Right atrium auricular region (tissue), 2 donors: ENCODE measurements at regions not wholly inside any gene's neighbourhood (a gene's known extent, or its start where the extent isn't known, plus 50 kb on each side); places are given as distances from the start of the nearest gene placed in this dataset.

Experiments used
- DNase-seq: peaks from one replicate; pipeline ENCODE4 v3.0.0-alpha.2; 2019; ENCODE audit warnings: low spot score
- H3K27ac ChIP-seq, 2 donors: fragments of 200-600 bp; sonication (generic); 1 replicate in 1 of 2; 2 replicates in 1 of 2; pipeline ENCODE4 v1.5.1; 2016 to 2019
- H3K27me3 ChIP-seq, 2 donors: fragments of 200-600 bp; sonication (generic); one replicate each; pipeline versions ENCODE4 v1.5.1 to v1.6.0; 2017 to 2019
- H3K36me3 ChIP-seq: fragments of 200-600 bp; sonication (generic); one replicate; pipeline ENCODE4 v1.5.1; 2016
- H3K4me1 ChIP-seq, 2 donors: fragments of 200-600 bp; sonication (generic); one replicate each; pipeline versions ENCODE4 v1.5.1 to v1.6.0; 2017 to 2019
- H3K4me3 ChIP-seq, 2 donors: fragments of 200-600 bp; sonication (generic); 1 replicate in 1 of 2; 2 replicates in 1 of 2; pipeline ENCODE4 v1.5.1; 2017 to 2019; ENCODE audit warnings: mild to moderate bottlenecking in 1 of 2, moderate library complexity in 1 of 2
- H3K9me3 ChIP-seq, 2 donors: fragments of 200-600 bp; sonication (generic); one replicate each; pipeline ENCODE4 v1.5.1; 2019
- TF ChIP-seq, protein P1 (sequence below), 2 donors: fragments of 200-600 bp; sonication (generic); IDR thresholded peaks; one replicate each; pipeline ENCODE4 v1.5.1; 2019; ENCODE audit warnings: antibody characterized with exemption in 2 of 2

DNA sequence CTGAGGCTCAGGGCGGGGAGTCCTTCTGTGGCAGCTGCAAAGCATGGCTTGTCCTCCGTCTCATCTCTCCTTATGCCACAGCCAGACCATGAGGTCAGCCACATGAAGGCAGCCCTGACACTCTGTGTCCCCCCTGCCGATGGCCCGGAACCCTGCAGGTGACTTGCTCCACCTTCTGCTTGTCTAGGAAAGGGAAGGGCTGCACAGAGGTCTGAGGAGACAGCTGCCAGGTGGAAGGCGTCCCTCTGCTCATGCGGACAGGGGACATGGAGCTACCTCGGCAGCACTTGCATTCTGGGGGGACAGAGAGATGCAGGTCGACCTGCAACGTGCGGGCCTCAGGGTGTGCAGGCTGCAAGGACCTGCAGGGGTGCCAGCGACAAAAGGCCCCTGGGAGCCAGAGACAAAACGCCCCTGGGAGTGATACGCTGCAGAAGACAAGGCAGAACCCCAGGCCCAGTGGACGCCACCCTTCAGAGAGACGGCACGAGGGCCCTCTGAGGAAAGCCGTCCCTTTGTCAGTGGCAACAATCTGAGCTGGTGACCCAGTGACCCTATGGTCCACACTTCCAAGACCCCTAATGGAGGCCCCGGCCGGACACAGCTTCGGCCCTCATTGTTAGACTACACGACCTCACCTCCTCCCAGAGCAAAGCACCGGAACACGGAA lies 205.2 kb upstream of the PPP2R2D start:
- Histone ChIP-seq H3K4me1 (no peaks in the 10 kb centered on the region), H3K27me3 (no peaks in the 10 kb centered on the region), H3K27ac (no peak overlapping the region), H3K9me3 (no peaks in the 10 kb centered on the region), H3K36me3 (no peaks in the 10 kb centered on the region), H3K4me3 (no peak overlapping the region)
- TF ChIP-seq, protein P1, sequence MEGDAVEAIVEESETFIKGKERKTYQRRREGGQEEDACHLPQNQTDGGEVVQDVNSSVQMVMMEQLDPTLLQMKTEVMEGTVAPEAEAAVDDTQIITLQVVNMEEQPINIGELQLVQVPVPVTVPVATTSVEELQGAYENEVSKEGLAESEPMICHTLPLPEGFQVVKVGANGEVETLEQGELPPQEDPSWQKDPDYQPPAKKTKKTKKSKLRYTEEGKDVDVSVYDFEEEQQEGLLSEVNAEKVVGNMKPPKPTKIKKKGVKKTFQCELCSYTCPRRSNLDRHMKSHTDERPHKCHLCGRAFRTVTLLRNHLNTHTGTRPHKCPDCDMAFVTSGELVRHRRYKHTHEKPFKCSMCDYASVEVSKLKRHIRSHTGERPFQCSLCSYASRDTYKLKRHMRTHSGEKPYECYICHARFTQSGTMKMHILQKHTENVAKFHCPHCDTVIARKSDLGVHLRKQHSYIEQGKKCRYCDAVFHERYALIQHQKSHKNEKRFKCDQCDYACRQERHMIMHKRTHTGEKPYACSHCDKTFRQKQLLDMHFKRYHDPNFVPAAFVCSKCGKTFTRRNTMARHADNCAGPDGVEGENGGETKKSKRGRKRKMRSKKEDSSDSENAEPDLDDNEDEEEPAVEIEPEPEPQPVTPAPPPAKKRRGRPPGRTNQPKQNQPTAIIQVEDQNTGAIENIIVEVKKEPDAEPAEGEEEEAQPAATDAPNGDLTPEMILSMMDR (IDR thresholded peaks at IDR 0.05), result no peak
- DNase-seq, result no peak

DNA sequence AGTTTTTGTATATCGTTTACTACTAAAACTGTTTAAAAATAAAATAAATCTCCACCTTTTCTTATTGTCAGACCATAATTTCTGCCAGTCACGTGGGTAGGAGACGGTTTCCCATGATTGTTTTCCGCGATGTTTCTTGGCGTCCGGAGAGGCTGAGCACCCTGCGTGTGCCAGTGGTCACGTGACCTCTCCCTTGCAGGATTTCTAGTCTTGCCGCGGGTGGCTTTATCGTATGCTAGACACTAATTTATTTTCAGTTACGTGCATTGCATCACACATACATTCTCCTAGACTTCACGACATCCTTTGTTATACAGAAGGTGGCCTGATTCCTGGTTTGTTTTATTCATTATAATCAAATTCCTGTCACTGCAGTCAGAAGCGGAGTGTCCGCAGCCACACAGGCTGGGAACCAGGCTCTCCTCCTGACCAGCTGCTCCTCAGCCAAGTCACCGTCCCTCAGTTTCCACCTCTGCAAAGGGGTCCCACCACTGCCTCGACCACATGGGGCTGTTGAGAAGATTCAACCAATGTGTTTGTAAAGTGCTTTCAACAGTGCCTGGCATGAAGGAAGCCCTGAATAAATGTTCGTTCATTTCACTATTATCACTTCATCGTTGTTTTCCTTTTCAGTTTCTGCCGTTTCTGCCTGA lies 203.2 kb upstream of the PPP2R2D start:
- Histone ChIP-seq H3K4me1 (no peaks in the 10 kb centered on the region), H3K9me3 (no peaks in the 10 kb centered on the region), H3K27ac (no peak overlapping the region), H3K36me3 (no peaks in the 10 kb centered on the region), H3K4me3 (no peak overlapping the region), H3K27me3 (no peaks in the 10 kb centered on the region)
- TF ChIP-seq, protein P1 (IDR thresholded peaks at IDR 0.05), result no peak
- DNase-seq, result no peak

- no peak for DNase-seq
- Histone ChIP-seq H3K27me3 (no peaks in the 10 kb centered on the region), H3K4me3 (no peak overlapping the region), H3K36me3 (no peaks in the 10 kb centered on the region), H3K27ac (no peak overlapping the region), H3K9me3 (no peaks in the 10 kb centered on the region), H3K4me1 (no peaks in the 10 kb centered on the region)
- TF ChIP-seq, protein P1 (IDR thresholded peaks at IDR 0.05), result no peak
Measured at GRCh38 chr10:131698232-131698631, 202.6 kb upstream of the PPP2R2D start.

GRCh38 chr10:131698986-131699385 lies 201.8 kb upstream of the PPP2R2D start:
- TF ChIP-seq, protein P1 (IDR thresholded peaks at IDR 0.05), result no peak
- Histone ChIP-seq H3K4me1 (no peaks in the 10 kb centered on the region), H3K27ac (no peak overlapping the region), H3K36me3 (no peaks in the 10 kb centered on the region), H3K27me3 (no peaks in the 10 kb centered on the region), H3K9me3 (no peaks in the 10 kb centered on the region), H3K4me3 (no peak overlapping the region)
- DNase-seq, result no peak

DNA sequence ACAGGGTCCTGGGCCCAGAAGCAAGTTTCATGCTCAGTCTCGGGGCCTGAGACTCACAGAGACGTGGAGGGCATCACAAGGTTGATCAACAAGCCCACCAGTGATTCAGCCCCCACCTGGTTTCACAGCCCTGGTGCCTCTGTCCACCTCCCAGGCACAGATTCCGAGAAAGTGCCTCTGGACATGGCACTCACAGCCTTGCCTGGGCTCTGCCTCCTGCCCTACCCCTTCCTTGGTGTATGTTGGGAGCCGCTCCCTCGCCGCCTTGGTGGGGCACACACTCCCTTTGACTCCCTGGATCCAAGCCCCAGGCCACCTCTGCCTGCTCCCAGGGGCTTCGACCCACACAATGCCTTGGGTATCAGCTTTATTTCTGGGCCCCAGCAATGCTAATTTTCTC lies 200.8 kb upstream of the PPP2R2D start:
- Histone ChIP-seq H3K36me3 (no peaks in the 10 kb centered on the region), H3K27me3 (no peaks in the 10 kb centered on the region), H3K9me3 (no peaks in the 10 kb centered on the region), H3K4me1 (no peaks in the 10 kb centered on the region), H3K27ac (no peak overlapping the region), H3K4me3 (no peak overlapping the region)
- DNase-seq, result no peak
- TF ChIP-seq, protein P1 (IDR thresholded peaks at IDR 0.05), result no peak
